ENCODE measurements at regions not wholly inside any gene's neighbourhood (a gene's known extent, or its start where the extent isn't known, plus 50 kb on each side); places are given as distances from the start of the nearest gene placed in this dataset.

DNA sequence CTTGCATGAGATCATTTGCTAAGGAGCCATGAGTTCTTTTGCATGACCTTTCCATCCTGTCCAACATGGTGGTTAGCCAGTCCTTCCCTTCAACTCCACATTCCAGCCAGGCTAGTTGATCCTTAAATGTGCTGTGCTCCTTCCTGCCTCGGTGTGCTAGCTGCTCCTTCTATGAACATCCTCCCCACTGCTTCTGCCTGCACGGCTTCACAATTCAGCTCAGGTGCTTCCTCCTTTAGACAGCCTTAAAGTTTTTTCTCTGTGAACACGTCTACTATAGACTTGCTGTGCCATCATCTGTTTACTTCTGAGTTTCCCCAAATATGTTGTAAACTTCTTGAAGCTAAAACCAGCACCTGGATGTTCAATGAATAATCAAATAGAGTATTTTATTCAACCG is 95.5 kb downstream of the OTUD1 start:
- no peak overlapping the region for H3K4me3 ChIP-seq
- H3K27me3 ChIP-seq: peaks cover 0 to 6% (median 0%) of the 10 kb centered on the region in 7 donors
- TF ChIP-seq, protein P1, sequence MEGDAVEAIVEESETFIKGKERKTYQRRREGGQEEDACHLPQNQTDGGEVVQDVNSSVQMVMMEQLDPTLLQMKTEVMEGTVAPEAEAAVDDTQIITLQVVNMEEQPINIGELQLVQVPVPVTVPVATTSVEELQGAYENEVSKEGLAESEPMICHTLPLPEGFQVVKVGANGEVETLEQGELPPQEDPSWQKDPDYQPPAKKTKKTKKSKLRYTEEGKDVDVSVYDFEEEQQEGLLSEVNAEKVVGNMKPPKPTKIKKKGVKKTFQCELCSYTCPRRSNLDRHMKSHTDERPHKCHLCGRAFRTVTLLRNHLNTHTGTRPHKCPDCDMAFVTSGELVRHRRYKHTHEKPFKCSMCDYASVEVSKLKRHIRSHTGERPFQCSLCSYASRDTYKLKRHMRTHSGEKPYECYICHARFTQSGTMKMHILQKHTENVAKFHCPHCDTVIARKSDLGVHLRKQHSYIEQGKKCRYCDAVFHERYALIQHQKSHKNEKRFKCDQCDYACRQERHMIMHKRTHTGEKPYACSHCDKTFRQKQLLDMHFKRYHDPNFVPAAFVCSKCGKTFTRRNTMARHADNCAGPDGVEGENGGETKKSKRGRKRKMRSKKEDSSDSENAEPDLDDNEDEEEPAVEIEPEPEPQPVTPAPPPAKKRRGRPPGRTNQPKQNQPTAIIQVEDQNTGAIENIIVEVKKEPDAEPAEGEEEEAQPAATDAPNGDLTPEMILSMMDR (IDR thresholded peaks at IDR 0.05): no peak
- WGBS, 2 donors: 63 to 67% methylated on average over 4 of the region's 4 CpGs
- intact Hi-C loops (cut with DNase I): loop anchor here in 3 of 10 donors (5.0 to 10.0 kb wide), 4 partner anchors 120 to 380 kb away; no protein-coding TSS in a partner anchor
- DNase-seq (no peak), ATAC-seq (no peak)
- no peaks in the 10 kb centered on the region for H3K9me3 ChIP-seq
- no peak overlapping the region for H3K27ac ChIP-seq
- no peaks in the 10 kb centered on the region for H3K4me1 ChIP-seq
- H3K36me3 ChIP-seq: no peaks in the 10 kb centered on the region

- no peak overlapping the region for H3K27ac ChIP-seq
- no peak overlapping the region for H3K4me3 ChIP-seq
- H3K27me3 ChIP-seq: peaks cover 0 to 6% (median 0%) of the 10 kb centered on the region in 7 donors
- peaks cover 0 to 3% (median 0%) of the 10 kb centered on the region in 9 donors for H3K4me1 ChIP-seq
- H3K9me3 ChIP-seq: no peaks in the 10 kb centered on the region
- 85 to 97% methylated on average over 1 of the region's 1 CpG for WGBS, 2 donors
- no peak for ATAC-seq
- TF ChIP-seq, protein P1 (IDR thresholded peaks at IDR 0.05): no peak
- DNase-seq: no peak
- no peaks in the 10 kb centered on the region for H3K36me3 ChIP-seq
- intact Hi-C loops (cut with DNase I): loop anchor here in 3 of 10 donors (5.0 to 10.0 kb wide), 4 partner anchors 120 to 380 kb away; no protein-coding TSS in a partner anchor
These were observed 95.9 kb downstream of the OTUD1 start for GRCh38 chr10:23534761-23535160.

DNA sequence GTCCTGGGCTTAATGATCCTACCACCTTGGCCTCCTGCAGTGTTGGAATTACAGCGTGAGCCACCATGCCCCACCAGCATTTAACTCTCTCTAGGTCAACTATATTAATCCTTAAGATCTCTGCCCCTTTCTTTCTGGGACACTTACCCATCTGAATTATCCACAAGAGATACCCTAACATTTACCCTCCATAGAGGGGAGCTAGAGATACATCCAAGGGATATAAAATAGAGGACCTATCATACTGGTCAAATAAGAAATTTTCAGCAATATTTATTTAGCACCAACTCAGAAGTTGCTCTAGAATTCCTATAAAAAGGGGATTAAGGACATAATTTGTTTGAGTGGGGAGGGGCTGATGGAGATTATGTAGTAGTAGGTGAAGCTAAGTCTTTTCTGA is 96.5 kb downstream of the OTUD1 start:
- H3K27me3 ChIP-seq: peaks cover 0 to 6% (median 0%) of the 10 kb centered on the region in 7 donors
- H3K27ac ChIP-seq: no peak overlapping the region
- no peaks in the 10 kb centered on the region for H3K9me3 ChIP-seq
- DNase-seq (no peak), ATAC-seq (no peak)
- WGBS, 2 donors: 52 to 60% methylated on average over 1 of the region's 1 CpG
- H3K4me1 ChIP-seq: peaks cover 0 to 9% (median 0%) of the 10 kb centered on the region in 9 donors
- intact Hi-C loops (cut with DNase I): loop anchor here in 3 of 10 donors (10.0 kb wide), 3 partner anchors 119 to 381 kb away; no protein-coding TSS in a partner anchor
- H3K4me3 ChIP-seq: no peak overlapping the region
- TF ChIP-seq, protein P1 (IDR thresholded peaks at IDR 0.05): peak in 2 of 9 donors; percentile 12 to 21
- no peaks in the 10 kb centered on the region for H3K36me3 ChIP-seq

- DNase-seq (no peak), ATAC-seq (no peak)
- TF ChIP-seq, protein P1 (IDR thresholded peaks at IDR 0.05): no peak
- Histone ChIP-seq H3K9me3 (no peaks in the 10 kb centered on the region), H3K27me3 (peaks cover 0 to 4% (median 0%) of the 10 kb centered on the region in 7 donors), H3K4me3 (no peak overlapping the region), H3K36me3 (no peaks in the 10 kb centered on the region), H3K4me1 (peaks cover 0 to 33% (median 0%) of the 10 kb centered on the region in 9 donors), H3K27ac (no peak overlapping the region)
- intact Hi-C loops (cut with DNase I): loop anchor here in 3 of 10 donors (10.0 kb wide), 3 partner anchors 116 to 384 kb away; no protein-coding TSS in a partner anchor
- WGBS, 2 donors: 92 to 94% methylated on average over 3 of the region's 3 CpGs
These were observed 100.1 kb downstream of the OTUD1 start for GRCh38 chr10:23538968-23539367.

Data from heart right ventricle (tissue), 16 donors.